Activated CD8-positive, alpha-beta memory T cell treated with anti-CD3 and anti-CD28 coated beads, Interleukin-2, amount 50 U/mL, for 24 hours (primary cell): ENCODE measurements at regions not wholly inside any gene's neighbourhood (a gene's known extent, or its start where the extent isn't known, plus 50 kb on each side); places are given as distances from the start of the nearest gene placed in this dataset.

ENCODE experiments used
- DNase-seq: peaks from one replicate; pipeline ENCODE4 v3.0.0-alpha.2; 2020; ENCODE audit errors: extremely low read depth

DNA sequence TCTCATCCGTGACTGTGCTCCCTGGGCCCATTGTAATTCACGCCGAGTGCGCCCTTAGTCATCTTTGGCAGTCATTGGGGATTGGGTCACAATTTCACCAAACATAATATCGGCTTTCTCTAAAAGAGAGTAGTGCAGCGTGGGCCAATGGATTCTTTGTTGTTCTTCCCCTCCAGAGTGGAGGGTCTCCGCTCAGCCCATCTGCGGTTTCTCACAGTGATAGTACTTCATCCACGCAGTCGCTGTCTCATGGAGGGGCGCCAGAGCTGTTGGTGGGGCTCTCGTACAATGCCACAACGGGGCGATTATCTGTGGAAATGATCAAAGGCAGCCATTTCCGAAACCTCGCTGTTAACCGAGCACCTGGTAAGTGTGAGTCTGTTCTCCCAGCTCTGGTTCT is 321.8 kb downstream of the SNAPC1 start:
- no peak for DNase-seq

DNA sequence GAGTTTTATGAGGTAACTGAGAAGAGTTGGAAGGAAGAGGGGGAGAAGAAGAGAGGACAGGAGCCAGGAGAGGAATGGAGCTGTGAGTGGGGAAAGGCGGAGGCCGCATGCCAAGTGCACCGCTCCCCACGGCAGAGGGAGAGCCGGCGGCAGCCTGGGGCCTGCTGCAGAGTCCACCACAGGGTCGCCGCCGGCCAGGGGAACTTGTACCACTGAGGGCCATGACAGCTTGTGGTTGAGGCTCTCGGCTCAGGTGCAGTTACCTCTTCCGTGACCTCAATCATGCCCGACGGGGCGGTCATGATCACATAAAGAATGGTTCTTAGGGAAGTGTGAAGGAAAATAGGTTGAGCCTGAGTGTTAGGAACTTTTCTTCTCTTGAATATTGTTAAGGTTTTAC is 325.0 kb downstream of the SNAPC1 start:
- no peak for DNase-seq

GRCh38 chr14:62093736-62094135 is 331.5 kb downstream of the SNAPC1 start:
- no peak for DNase-seq

DNA sequence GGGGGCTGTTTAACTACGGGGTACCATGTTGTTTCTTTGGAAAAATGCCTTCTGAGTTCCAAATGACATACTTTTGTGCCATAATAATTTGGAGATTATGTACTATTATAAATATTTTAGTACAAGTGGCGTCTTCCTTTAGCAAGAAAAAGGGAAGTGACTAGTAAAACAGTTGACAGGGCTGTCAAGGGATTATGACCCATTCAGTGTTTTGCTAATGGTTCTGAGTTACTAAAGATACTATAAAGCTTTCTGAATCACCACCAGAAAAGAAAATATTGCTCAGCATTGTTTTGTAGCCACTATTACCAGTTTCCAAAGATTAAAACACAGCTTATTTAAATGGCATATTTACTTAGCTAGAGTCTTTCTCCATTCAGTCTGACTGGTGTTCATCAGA is 334.9 kb downstream of the SNAPC1 start:
- no peak for DNase-seq

DNA sequence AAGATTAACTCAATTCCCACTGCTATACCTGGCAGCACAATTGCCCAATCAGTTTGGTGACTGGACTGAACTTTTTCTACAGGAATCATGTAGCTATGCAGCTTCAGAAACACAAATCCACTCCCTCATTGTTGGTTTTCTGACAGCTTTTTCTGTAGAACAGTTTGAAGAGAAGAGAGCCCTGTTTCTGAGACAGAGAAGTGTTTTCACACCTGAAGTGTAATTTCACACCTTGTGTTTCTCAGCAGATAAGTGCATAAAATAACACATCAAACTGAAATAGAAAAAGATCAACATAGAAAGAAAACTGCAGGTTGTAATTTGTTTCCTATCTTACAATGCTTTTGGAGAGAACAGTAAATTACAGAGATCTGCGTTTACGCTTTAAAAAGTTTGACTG is 335.6 kb downstream of the SNAPC1 start:
- DNase-seq: no peak

DNA sequence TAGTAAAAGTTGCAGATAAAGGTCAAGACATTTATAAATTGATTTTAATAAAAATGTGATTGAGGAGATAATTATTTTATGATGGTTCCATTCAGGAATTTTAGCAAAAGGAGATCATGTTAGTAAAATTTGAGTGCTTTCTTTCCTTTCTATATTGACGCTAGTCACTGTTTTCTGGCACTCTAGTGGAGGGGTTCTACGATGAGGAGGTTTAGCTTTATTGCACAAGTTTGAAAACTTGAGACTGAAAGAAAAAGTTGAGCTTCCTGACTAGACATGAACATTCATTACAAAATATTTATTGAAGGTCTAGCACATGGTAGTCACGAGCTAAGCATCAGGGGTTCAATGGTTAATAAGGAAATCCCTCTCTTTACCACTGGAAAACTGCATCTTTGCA is 336.1 kb downstream of the SNAPC1 start:
- DNase-seq: no peak

- DNase-seq: no peak
Observed at GRCh38 chr14:62099091-62099490, 336.9 kb downstream of the SNAPC1 start.

GRCh38 chr14:62101189-62101588 is 339.0 kb downstream of the SNAPC1 start:
- DNase-seq: no peak

GRCh38 chr14:62101673-62102348 is 339.6 kb downstream of the SNAPC1 start:
- no peak for DNase-seq

DNA sequence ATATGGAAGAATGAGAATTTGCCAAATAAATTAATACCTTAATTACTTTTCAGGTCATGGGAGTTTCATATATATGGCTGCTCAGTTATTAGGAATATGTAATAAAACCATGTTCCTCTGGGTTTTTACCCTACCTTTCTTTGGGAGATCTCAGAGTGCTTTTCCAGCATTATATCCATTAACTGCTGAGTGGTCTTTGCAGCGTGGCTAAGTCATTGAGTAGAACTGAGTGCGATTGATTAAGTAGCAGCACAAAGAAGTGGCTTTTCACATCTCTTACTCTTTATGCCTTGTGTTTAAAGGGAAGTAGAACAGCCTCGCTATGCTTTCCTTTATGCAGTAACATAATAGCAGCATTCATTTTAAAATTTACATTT is 340.1 kb downstream of the SNAPC1 start:
- no peak for DNase-seq

DNA sequence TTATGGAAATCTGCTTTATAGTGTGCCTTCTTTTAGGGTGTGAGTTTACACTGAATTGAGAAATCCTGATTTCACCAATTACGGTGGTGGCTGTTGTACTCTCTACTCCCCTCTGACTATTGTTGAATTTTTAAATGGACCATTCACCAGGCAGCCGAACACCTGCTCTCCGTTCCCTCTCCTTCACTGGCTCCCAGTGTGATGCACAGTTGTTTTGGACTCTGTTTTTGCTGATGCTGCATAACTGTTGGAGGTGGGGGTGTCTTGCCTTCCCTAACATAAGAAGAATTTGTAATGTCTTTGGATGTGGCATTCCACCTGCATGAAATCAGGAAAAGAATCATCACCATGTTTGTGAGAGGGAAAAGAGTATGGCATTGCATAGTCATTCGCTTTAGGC is 341.2 kb downstream of the SNAPC1 start:
- no peak for DNase-seq

DNA sequence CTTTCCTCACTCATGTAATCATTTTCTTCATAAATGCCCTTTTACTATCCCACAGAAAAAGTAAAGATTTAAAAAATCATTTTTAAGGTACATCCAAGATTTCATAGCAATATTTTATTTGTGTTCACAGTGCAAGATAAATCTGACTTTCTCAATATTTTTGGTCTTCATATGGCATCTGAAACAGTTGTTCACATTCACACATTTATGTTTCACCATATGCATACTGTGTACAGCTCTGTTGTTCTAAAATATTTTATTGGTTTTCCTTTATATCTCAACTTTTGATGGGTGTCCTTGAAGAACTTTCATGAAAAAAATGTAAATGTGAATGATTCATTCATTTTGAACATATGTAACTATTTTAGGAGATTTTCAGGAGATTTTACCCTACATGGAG is 348.7 kb downstream of the SNAPC1 start:
- no peak for DNase-seq

DNA sequence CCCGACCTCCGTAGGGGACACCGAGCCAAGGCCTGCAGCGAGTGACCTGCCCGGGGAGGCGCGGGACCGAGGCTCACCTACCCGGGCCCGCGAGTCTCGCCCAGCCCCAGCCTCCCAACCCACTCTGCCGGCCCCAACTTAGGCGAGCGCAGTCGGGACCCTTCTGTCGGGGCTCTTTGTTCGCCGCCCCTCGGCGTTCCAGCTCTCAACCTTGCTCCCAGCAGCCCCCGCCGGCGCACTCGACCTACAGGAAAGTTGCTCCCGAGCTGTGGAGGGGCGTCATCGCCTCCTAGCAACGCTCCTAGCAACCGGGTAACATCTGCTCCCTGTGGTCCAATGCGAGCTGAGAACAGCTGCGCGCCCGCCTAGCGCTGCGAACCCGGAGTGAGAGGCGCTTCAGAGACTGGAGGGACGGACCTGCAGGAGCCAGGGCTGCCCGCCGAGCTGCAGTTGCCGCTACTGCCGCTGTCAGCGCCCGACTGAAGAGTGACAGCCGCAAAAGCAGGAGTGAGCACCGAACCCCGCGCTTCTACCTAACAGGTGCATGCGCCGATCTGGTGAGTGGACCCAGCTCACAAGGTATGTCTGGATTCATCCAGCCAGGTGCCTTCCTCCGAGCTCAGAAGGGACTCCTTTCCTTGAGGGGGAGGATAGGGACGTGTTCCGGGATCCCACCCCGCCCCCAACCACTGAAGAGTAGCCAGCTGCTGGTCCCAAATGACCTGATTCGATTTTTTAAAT is 355.0 kb downstream of the SNAPC1 start:
- peak; percentile 19 for DNase-seq

DNA sequence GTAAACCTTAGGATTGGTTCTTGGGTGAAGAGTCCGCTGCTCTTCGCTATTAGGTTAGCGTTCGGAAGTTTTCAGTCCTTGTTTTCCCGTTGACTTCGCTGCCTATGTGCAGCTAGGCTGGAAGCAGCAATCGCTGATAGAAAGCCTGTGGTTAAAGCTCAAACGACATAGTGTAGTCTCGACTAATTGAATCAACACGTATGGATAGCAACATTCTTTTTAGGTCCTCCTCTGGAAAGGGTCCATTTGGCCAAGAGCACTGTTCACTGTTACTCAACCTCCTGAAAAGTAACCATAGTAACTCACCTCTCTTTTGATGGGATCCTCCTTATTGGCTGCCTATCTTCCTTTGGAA is 355.5 kb downstream of the SNAPC1 start:
- DNase-seq: no peak

DNA sequence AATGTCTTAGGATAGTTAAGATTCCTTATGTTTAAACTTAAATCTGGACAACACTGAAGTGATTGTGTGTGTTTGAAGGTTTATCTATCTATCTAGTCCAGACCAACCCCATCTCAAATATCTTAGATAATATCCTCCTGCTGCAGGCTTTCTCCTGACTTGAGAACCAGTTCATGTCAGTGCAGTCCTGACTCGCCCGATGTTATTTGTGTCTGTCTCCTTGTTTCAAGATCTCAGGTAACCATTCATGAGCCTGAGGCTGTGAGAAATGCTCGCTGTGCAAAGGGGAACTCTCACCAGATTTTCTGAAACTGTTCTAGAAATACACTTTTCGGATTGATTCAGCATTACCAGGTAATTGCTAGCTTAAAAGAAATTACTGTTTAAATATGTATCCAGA is 356.2 kb downstream of the SNAPC1 start:
- DNase-seq: no peak

DNA sequence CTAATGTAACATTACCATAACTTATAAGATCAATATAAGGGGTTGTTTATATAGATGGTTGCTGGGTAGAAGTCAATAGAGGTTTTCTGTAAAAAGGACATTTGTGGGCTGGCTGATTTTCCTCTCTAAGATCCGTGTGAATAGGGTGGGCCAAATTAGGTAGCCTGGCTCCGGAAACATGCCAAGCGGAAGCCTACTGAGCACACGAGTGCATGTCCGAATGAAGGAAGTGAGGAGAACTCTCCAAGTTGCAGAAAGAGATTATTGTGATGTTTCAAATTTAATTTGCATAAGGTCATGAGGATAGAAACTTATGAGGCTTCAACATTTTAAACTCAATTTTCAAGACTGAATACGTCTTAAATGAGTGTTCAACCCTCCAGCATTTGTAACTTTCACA is 356.7 kb downstream of the SNAPC1 start:
- no peak for DNase-seq

DNA sequence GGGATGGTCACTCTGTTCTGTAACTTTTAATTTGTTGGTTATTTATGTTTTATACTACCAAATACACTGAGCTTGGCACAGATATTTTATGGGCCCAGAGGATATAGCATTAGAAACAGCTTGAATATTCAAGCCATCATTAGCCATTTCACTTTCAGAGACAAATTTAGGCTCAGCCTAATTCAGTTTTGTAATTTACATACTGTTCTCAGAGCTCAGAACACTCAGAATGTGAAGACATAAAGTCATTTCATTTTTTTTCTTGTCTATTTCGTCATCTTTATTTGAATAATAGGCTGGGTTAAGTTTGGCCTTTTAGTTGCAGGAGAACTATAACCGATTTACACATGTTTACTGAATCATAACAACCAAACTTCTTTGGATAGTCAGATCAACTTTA is 361.7 kb downstream of the SNAPC1 start:
- no peak for DNase-seq

DNA sequence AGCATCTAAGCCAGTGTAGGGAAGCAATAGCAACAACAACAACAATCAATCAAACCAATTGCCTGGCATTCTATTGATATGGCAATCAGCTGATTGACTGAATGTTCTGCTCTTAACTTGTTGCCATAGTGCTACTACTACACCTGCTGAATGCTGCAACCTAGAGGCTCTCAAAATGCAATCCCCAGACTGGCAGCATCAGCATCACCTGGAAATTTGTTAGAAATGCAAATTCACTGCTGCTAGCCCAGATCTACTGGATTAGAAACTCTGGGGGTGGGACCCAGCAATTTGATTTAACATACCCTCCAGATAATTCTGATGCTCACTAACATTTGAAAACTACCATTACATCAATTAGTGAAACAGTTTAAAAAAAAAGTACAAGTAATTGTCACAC is 363.6 kb downstream of the SNAPC1 start:
- DNase-seq: no peak

- no peak for DNase-seq
Observed at GRCh38 chr14:62126879-62127478, 364.8 kb downstream of the SNAPC1 start.

DNA sequence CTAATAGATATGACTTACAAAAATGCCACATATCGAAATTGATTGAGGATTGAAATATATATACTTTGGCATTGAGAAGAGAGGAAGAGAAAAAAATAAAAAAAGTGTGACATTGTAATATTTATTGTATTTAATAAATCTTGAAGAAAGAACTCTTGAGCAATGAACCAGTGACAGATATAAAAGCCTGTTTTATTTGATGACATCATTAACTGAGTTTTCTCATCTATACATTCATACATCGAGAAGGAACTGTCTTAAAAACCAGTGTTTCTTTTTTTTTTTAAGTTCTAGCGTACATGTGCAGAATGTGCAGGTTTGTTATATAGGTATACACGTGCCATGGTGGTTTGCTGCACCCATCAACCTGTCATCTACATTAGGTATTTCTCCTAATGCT is 368.2 kb downstream of the SNAPC1 start:
- no peak for DNase-seq

DNA sequence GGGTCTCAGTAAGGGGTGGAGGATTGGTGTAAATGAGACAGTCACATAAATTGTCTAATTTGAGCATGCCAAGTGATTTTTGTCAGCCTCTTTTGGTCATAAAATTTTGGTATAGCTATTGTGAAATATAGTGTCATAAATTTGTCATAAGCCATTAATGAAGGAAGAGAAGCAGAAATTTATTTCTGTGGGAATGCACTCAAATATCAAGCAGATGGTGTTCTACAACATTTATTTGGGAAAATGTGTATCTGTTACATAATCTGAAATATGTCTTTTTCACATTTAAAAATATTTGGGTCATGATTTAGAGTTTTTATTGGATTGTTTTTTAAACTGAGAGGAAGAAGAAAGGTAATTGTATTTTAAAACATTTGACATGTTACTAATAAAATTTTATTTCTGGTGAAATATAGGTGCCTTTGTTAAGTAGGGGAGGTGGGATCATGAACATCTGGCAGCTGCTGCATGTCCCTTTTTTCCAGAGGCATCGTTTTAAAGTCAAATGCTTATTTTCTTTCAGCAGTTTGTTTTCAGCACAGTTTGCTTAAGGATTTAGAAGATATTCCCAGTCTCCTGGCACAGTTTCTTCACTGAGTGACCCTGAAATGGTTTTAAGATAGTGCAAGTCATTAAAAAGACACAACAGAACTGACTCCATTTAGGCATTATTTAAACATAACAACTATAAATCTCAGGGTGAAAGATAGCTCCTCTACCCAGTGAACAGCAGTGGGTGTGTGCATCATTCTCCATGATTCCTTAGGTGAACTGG is 371.7 kb downstream of the SNAPC1 start:
- DNase-seq: no peak

DNA sequence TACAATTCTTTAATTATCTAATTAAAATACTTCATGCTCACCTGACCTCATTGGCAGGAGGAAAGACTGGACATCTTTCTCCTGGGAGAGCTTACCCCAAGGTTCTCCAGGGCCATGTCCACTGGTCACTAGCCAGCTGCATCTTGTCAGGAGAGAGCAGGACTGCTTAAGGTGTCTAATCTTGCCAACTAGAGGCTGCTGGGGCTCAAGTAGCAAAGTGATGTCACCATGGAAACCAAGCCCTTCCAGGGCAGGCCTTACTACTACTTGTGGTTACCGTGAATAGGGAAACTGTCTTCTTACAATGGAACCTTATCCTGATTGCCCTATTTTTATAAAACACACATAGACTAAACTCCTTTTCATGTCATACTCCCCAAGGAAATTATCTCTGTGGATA is 376.4 kb downstream of the SNAPC1 start:
- no peak for DNase-seq

- no peak for DNase-seq
Observed at GRCh38 chr14:62141139-62141538, 378.9 kb downstream of the SNAPC1 start.
